ENCODE measurements at regions not wholly inside any gene's neighbourhood (a gene's known extent, or its start where the extent isn't known, plus 50 kb on each side); places are given as distances from the start of the nearest gene placed in this dataset.

DNA sequence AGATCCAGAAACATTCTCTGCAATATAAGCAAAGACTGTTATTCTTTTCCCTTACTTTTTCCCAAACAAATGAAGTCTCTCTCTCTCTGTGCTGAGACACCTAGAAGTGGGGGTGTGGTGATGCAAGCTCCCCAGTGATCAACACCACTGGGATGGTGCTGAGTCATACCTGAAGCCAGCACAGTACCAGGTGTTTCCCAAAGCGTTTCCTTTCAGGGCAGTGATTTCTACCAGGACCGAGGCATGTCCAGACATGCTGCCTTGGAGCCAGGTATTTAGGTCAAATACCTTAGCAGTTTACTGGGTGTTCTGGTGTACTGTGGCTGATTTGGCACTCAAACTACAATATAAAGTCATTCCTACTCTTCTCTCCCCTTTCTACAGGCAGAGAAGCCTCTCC lies 726.5 kb downstream of the FAM133A start:
- no peak for DNase-seq (ENCODE audit: low read depth)
- TF ChIP-seq, protein P1, sequence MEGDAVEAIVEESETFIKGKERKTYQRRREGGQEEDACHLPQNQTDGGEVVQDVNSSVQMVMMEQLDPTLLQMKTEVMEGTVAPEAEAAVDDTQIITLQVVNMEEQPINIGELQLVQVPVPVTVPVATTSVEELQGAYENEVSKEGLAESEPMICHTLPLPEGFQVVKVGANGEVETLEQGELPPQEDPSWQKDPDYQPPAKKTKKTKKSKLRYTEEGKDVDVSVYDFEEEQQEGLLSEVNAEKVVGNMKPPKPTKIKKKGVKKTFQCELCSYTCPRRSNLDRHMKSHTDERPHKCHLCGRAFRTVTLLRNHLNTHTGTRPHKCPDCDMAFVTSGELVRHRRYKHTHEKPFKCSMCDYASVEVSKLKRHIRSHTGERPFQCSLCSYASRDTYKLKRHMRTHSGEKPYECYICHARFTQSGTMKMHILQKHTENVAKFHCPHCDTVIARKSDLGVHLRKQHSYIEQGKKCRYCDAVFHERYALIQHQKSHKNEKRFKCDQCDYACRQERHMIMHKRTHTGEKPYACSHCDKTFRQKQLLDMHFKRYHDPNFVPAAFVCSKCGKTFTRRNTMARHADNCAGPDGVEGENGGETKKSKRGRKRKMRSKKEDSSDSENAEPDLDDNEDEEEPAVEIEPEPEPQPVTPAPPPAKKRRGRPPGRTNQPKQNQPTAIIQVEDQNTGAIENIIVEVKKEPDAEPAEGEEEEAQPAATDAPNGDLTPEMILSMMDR (conservative IDR thresholded peaks at IDR 0.05; ENCODE audit: low read depth, low read length) = no peak
- no peak overlapping the region for H3K4me3 ChIP-seq (ENCODE audit: low read depth, low read length)

DNA sequence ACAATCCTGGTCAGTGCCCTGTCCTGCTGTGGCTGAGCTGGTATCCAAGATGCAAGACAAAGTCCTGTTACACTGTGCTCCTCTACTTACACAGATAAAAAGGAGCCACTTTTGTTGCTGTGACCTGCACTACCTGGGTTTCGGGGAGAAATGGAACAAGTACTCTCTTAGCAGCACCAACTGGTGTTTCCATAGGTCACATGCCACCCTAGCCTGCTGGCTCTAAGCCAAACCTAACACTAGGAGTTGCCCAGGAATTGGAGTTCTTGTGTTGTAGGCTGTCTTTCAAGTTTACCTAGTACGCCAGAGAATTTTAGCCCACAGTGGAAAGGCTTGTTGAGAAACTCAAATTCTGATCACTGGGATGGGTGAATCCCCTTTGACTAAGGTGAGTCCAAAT lies 727.4 kb downstream of the FAM133A start:
- no peak for DNase-seq (ENCODE audit: low read depth)
- H3K4me3 ChIP-seq (ENCODE audit: low read depth, low read length) = no peak overlapping the region
- TF ChIP-seq, protein P1 (conservative IDR thresholded peaks at IDR 0.05; ENCODE audit: low read depth, low read length) = no peak

DNA sequence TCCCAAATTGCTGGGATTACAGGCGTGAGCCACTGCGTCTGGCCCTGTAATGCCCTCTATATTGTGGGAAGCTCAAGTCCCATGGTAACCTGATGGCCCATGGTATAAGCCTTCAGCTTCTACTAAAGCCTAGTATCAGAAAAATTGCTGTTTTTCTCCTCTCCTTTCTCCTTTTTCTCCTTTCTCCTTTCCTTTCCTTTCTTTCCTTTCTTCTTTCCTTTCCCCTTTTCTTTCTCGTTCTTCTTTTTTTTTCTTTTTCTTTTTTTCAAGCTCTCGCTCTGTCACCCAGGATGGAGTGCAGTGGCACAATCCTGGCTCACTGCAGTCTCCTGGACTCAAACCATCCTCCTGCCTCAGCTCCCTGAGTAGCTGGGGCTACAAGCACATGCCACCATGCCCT lies 740.7 kb downstream of the FAM133A start:
- TF ChIP-seq, protein P1 (conservative IDR thresholded peaks at IDR 0.05; ENCODE audit: low read depth, low read length) = no peak
- no peak for DNase-seq (ENCODE audit: low read depth)
- H3K4me3 ChIP-seq (ENCODE audit: low read depth, low read length) = no peak overlapping the region

DNA sequence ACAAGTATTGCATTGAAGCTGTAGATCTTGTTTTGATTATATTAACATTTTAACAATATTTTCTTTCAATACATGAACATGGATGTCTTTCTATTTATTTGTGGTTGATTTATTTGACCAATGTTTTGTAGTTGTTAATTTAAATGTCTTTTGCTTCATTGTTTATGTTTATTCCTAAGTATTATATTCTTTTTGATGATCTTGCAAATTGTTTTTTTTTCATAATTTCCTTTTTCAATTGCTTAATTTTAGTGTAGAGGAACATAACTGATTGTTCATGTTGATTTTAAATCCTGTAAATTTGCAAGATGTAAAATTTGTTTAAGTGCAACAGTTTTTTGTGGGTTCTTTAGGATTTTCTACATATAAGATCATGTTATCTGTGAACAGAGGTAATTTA lies 744.1 kb downstream of the FAM133A start:
- no peak overlapping the region for H3K4me3 ChIP-seq (ENCODE audit: low read depth, low read length)
- TF ChIP-seq, protein P1 (conservative IDR thresholded peaks at IDR 0.05; ENCODE audit: low read depth, low read length) = no peak
- DNase-seq (ENCODE audit: low read depth) = no peak

DNA sequence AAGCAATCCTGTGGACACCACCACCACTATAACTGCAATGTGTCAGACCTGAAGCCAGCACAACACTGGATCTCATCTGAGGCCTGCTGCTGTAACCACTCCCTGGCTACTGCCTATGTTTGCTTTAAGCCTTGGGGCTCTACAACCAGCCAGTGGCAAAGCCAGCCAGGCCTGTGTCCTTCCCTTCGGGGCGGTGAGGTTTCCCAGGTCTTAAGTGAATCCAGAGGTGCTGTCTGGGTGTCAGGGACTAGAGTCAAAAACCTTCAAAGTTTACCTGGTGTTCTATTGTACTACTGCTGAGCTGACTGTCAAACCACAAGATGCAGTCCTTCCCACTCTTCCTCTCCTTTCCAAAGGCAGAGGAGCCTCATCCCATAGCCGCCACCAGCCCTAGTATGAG lies 750.5 kb downstream of the FAM133A start:
- H3K4me3 ChIP-seq (ENCODE audit: low read depth, low read length) = no peak overlapping the region
- TF ChIP-seq, protein P1 (conservative IDR thresholded peaks at IDR 0.05; ENCODE audit: low read depth, low read length) = no peak
- DNase-seq (ENCODE audit: low read depth) = no peak

DNA sequence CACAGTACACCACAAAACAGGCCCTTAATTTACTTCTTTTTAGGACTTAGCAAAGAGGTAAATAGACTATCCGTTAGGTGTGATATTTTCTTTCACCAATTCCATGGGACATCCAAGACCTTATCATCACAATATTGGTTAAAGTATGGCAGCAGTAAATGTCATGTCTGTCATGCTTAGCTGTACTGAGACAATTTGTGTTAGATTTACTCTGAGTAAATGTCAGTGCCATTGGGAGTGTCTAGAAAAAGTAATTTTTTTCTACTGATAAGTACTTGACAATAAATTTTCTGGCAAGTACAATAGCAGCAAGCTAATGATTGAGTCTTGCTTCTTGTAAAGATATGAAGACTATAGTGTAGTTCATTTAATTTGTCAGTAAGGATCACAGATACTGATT lies 756.1 kb downstream of the FAM133A start:
- DNase-seq (ENCODE audit: low read depth) = no peak
- no peak overlapping the region for H3K4me3 ChIP-seq (ENCODE audit: low read depth, low read length)
- TF ChIP-seq, protein P1 (conservative IDR thresholded peaks at IDR 0.05; ENCODE audit: low read depth, low read length) = no peak

DNA sequence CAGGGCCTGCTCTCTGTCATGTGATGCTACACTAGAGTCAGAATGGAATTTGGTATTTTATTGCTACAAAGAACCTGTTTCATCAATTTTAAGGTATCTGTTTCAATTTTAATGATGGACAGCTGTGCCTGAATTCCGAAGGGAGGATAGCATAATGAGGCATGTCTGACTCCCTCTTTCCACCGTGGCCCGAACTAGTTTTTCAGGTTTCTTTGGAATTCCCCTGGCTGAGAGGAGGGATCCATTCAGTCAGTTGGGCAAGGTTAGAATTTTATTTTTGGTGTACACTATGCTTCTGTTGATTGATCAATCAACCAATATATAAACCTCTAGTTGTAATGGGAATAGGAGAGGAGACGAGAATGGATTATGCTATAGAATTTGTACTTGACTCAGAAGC lies 761.8 kb downstream of the FAM133A start:
- no peak for DNase-seq (ENCODE audit: low read depth)
- no peak overlapping the region for H3K4me3 ChIP-seq (ENCODE audit: low read depth, low read length)
- TF ChIP-seq, protein P1 (conservative IDR thresholded peaks at IDR 0.05; ENCODE audit: low read depth, low read length) = no peak

Data from choroid plexus epithelial cell (primary cell).